MCF 10A (cell line): ENCODE measurements at regions not wholly inside any gene's neighbourhood (a gene's known extent, or its start where the extent isn't known, plus 50 kb on each side); places are given as distances from the start of the nearest gene placed in this dataset.

Experiments
- BruUV-seq: library from RNA; stranded (reverse); fragments of 400-500 nt; replicated peaks from 2 replicates; lab custom pipeline; 2021; lab: Mats Ljungman, UMichigan
- CTCF ChIA-PET: fragments of 300-600 bp; sonication (Branson Sonifier 250); formaldehyde crosslinking; extraction: SDS; loops from one replicate; lab custom pipeline; 2021; ENCODE audit warnings: antibody characterized with exemption, inconsistent platforms; lab: Yijun Ruan, JAX
- POLR2A ChIA-PET: fragments of 300-600, 350-650 bp; sonication (Branson Sonifier 250); formaldehyde crosslinking; extraction: SDS; loops from one replicate; lab custom pipeline; 2020; ENCODE audit warnings: antibody characterized with exemption, inconsistent platforms; lab: Yijun Ruan, JAX
- DNase-seq: peaks from one replicate; pipeline ENCODE4 v3.0.0-alpha.2; 2018; ENCODE audit not compliant: unreplicated experiment
- H3K27ac Mint-ChIP-seq: one replicate; pipeline ENCODE4 v1.8.0; 2022; ENCODE audit warnings: mild to moderate bottlenecking, low read depth, mixed read lengths; ENCODE audit not compliant: unreplicated experiment
- H3K27me3 Mint-ChIP-seq: one replicate; pipeline ENCODE4 v1.8.0; 2022; ENCODE audit warnings: mixed read lengths; ENCODE audit not compliant: insufficient read depth, unreplicated experiment
- H3K36me3 Mint-ChIP-seq: one replicate; pipeline ENCODE4 v1.8.0; 2022; ENCODE audit warnings: mild to moderate bottlenecking, moderate library complexity, mixed read lengths; ENCODE audit not compliant: insufficient read depth, unreplicated experiment
- H3K4me1 Mint-ChIP-seq: one replicate; pipeline ENCODE4 v1.8.0; 2022; ENCODE audit warnings: mixed read lengths; ENCODE audit not compliant: insufficient read depth, unreplicated experiment
- H3K4me3 Mint-ChIP-seq: one replicate; pipeline ENCODE4 v1.8.0; 2022; ENCODE audit warnings: mild to moderate bottlenecking, moderate library complexity, mixed read lengths; ENCODE audit not compliant: unreplicated experiment
- H3K9me3 Mint-ChIP-seq: one replicate; pipeline ENCODE4 v1.8.0; 2022; ENCODE audit warnings: mixed read lengths; ENCODE audit not compliant: unreplicated experiment
- intact Hi-C: fragments of 100-400 bp; cut with micrococcal nuclease; formaldehyde crosslinking; loops from 2 replicates; pipeline ENCODE4 v1.14.1; 2022
- TF ChIP-seq, protein P1 (sequence below): fragments of 200-600 bp; IDR thresholded peaks from one replicate; pipeline ENCODE4 v1.8.0; 2022; ENCODE audit warnings: antibody characterized with exemption, mild to moderate bottlenecking; ENCODE audit not compliant: unreplicated experiment

GRCh38 chr2:8103085-8103708, 578.7 kb upstream of the ID2 start:
- DNase-seq = no peak
- intact Hi-C loops = no loop called here
- H3K27ac Mint-ChIP-seq = no peak overlapping the region
- peaks cover 8% of the 10 kb centered on the region for H3K9me3 Mint-ChIP-seq
- TF ChIP-seq, protein P1, sequence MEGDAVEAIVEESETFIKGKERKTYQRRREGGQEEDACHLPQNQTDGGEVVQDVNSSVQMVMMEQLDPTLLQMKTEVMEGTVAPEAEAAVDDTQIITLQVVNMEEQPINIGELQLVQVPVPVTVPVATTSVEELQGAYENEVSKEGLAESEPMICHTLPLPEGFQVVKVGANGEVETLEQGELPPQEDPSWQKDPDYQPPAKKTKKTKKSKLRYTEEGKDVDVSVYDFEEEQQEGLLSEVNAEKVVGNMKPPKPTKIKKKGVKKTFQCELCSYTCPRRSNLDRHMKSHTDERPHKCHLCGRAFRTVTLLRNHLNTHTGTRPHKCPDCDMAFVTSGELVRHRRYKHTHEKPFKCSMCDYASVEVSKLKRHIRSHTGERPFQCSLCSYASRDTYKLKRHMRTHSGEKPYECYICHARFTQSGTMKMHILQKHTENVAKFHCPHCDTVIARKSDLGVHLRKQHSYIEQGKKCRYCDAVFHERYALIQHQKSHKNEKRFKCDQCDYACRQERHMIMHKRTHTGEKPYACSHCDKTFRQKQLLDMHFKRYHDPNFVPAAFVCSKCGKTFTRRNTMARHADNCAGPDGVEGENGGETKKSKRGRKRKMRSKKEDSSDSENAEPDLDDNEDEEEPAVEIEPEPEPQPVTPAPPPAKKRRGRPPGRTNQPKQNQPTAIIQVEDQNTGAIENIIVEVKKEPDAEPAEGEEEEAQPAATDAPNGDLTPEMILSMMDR = no peak
- no peaks in the 10 kb centered on the region for H3K27me3 Mint-ChIP-seq
- no peaks in the 10 kb centered on the region for H3K36me3 Mint-ChIP-seq
- H3K4me1 Mint-ChIP-seq = no peaks in the 10 kb centered on the region
- ChIA-PET POLR2A (no interaction called here), CTCF (no interaction called here)
- H3K4me3 Mint-ChIP-seq = no peak overlapping the region
- BruUV-seq = no TSS peak

DNA sequence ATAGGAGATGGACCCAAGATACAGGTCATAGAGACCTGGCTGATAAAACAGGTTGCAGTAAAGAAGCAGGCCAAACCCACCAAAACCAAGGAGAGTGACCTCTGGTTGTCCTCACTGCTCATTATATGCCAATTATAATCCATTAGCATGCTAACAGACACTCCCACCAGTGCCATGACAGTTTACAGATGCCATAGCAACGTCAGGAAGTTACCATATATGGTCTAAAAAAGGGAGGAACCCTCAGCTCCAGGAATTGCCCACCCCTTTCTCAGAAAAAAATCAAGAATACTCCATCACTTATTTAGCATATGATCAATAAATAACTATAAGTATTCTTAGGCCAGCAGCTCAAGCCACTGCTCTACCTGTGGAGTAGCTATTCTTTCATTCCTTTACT, 574.7 kb upstream of the ID2 start:
- no peak overlapping the region for H3K27ac Mint-ChIP-seq
- no peaks in the 10 kb centered on the region for H3K36me3 Mint-ChIP-seq
- ChIA-PET CTCF (no interaction called here), POLR2A (no interaction called here)
- no TSS peak for BruUV-seq
- no peak overlapping the region for H3K4me3 Mint-ChIP-seq
- intact Hi-C loops = no loop called here
- no peak for DNase-seq
- H3K9me3 Mint-ChIP-seq = peaks cover 14% of the 10 kb centered on the region
- no peaks in the 10 kb centered on the region for H3K4me1 Mint-ChIP-seq
- H3K27me3 Mint-ChIP-seq = no peaks in the 10 kb centered on the region
- TF ChIP-seq, protein P1 = no peak

DNA sequence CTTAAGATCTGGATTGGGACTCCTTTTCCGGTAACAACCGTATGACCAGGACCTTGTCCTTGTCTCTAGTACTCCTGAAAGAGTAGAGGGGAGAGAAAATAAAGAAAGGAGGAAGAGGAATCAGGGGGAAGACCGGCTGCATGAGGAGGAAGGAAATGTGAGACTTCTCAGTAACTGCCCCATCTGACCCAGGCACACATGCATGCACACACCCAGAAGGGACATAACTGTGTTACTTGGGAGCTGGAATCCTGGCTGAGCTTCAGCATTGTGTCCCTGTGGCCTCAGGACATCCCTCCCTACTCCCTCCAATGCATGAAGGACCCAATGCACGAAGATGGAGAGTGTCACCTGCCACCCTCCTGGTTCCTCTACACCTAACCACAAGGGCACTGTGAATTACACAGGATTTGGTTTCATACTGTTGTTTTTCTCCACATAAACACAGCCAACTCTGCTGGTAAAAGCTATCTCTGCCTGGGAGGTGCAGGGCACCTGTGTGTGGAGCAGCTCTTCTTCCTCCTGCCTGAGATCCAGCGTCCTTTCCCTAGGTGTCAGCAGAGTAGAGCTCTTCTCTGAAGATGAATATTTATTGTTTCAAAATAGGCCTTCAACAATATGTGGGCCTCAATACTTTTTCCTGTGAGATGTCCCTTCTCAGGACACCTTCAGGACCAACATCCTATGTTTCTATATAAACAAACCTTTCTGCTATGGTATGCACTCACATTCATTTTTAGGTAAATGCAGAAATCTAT, 574.1 kb upstream of the ID2 start:
- H3K4me3 Mint-ChIP-seq = no peak overlapping the region
- ChIA-PET POLR2A (interaction anchor here (0.8 kb wide), 1 partner anchor 574 kb away, joined by 4 read pairs; the partner anchor contains the start of gene ID2), CTCF (no interaction called here)

DNA sequence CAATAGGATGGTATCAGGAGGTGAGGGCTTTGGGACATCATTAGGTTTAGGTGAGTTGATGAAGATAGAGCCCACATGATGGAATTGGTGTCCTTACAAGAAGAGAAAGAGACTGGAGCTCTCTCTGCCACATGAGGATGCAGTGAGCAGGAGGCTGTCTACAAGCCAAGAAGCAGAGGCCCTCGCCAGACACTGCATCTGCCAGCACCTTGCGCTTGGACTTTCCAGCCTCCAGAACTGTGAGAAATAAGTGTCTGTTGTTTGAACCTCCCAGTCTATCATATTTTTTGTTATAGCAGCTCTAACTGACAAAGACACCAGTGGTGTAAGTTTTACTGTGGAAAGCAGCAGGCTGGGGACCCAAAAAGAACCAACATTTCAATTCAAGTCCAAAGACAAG, 571.1 kb upstream of the ID2 start:
- H3K27ac Mint-ChIP-seq = no peak overlapping the region
- no peak for DNase-seq
- no peaks in the 10 kb centered on the region for H3K4me1 Mint-ChIP-seq
- CTCF ChIA-PET = no interaction called here
- no peaks in the 10 kb centered on the region for H3K27me3 Mint-ChIP-seq
- POLR2A ChIA-PET = no interaction called here
- intact Hi-C loops = no loop called here
- TF ChIP-seq, protein P1 = no peak
- peaks cover 8% of the 10 kb centered on the region for H3K9me3 Mint-ChIP-seq
- H3K4me3 Mint-ChIP-seq = no peak overlapping the region
- BruUV-seq = no TSS peak
- H3K36me3 Mint-ChIP-seq = no peaks in the 10 kb centered on the region

More for the DNA sequence above, 574.1 kb upstream of the ID2 start:
- intact Hi-C loops = no loop called here
- Mint-ChIP-seq H3K27me3 (no peaks in the 10 kb centered on the region), H3K36me3 (no peaks in the 10 kb centered on the region), H3K9me3 (peaks cover 14% of the 10 kb centered on the region), H3K4me1 (no peaks in the 10 kb centered on the region), H3K27ac (no peak overlapping the region)
- BruUV-seq = no TSS peak
- TF ChIP-seq, protein P1 = no peak
- DNase-seq = no peak
